ENCODE measurements at regions not wholly inside any gene's neighbourhood (a gene's known extent, or its start where the extent isn't known, plus 50 kb on each side); places are given as distances from the start of the nearest gene placed in this dataset.
"Not testable (repeated sequence)": the region's sequence is repeated elsewhere in the genome, so short reads cannot be mapped to it uniquely, and the experiment has no call there.

GRCh38 chr19:31525610-31526147 is 176.4 kb upstream of the TSHZ3 start:
- no peak for DNase-seq (ENCODE audit: extremely low read depth in 1 of 2, low read depth in 1 of 2)

DNA sequence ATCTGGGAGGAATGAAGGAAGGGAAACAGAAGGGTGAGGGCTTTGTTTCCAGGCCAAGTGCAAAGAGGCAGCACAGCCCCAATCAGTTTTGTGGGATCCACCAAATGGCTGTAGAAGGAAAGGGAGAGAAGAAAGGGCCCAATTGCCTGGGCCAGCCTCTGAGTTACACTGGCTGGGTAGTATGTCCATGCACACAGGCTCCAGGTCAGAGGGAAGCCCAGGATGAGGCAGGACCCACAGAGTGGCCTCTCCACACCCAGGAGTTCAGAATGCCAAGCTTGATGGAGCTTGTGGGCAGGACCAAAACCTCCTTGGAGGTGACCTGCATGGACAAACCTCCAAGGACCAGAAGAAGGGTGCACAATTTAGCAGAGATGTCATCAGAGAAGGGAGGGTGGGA is 178.2 kb upstream of the TSHZ3 start:
- DNase-seq (ENCODE audit: extremely low read depth in 1 of 2, low read depth in 1 of 2) = no peak

GRCh38 chr19:31528261-31528660 is 179.0 kb upstream of the TSHZ3 start:
- DNase-seq (ENCODE audit: extremely low read depth in 1 of 2, low read depth in 1 of 2) = no peak

DNA sequence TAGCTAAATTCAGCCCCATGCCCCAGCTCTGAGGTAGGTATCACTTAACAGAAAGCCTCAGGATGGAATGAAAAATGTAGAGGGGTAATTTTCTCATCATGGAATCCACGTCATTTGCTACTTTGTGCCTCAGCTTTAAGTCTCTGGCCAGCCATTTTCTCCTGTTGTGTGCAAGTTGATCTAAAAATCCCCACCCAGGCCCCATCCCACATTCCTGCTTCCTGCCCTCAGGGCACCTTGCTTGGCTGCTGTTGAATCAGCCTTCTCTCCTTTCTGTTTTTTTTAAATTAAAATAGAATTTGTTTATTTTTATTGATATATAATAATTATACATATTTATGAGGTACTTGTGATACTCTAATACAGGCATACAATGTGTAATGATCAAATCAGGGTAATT is 179.9 kb upstream of the TSHZ3 start:
- no peak for DNase-seq (ENCODE audit: extremely low read depth in 1 of 2, low read depth in 1 of 2)

GRCh38 chr19:31530781-31531180 is 181.5 kb upstream of the TSHZ3 start:
- no peak for DNase-seq (ENCODE audit: extremely low read depth in 1 of 2, low read depth in 1 of 2)

DNA sequence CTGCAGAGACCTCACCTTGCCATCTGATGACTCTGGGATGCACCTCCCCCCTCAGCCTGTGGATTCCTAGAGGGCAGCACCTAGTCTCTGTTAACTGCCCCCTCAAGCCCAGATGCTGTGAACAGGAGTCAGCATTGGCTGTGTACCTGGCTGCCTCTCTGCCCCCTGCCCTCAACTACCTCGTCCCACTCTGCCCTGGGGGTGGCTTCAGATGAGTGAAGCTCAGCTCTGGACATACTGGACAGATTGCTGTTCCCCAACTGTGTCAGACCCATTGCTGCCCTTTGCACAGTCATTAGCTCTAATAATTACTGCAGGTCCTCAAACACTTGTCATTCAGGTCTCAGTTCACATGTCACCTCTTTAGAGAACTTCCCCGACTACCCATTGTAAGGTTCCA is 182.1 kb upstream of the TSHZ3 start:
- DNase-seq (ENCODE audit: extremely low read depth in 1 of 2, low read depth in 1 of 2) = no peak

- no peak for DNase-seq (ENCODE audit: extremely low read depth in 1 of 2, low read depth in 1 of 2)
Observed at GRCh38 chr19:31532034-31532433, 182.8 kb upstream of the TSHZ3 start.

DNA sequence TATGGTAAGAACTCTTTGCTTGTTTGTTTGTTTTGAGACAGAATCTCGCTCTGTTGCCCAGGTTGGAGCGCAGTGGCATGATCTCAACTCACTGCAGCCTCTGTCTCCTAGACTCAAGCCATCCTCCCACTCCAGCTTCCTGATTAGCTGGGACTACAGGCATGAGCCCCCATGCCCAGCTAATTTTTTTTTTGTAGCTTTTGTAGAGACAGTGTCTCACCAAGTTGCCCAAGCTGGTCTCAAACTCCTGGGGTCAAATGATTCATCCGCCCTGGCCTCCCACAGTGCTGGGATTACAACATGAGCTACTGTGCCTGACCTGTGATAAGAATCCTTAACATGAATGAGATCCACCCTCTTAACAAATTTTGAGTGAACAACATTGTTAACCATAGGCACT is 183.9 kb upstream of the TSHZ3 start:
- no peak for DNase-seq (ENCODE audit: extremely low read depth in 1 of 2, low read depth in 1 of 2)

- no peak for DNase-seq (ENCODE audit: extremely low read depth in 1 of 2, low read depth in 1 of 2)
Observed at GRCh38 chr19:31534231-31534630, 185.0 kb upstream of the TSHZ3 start.

DNA sequence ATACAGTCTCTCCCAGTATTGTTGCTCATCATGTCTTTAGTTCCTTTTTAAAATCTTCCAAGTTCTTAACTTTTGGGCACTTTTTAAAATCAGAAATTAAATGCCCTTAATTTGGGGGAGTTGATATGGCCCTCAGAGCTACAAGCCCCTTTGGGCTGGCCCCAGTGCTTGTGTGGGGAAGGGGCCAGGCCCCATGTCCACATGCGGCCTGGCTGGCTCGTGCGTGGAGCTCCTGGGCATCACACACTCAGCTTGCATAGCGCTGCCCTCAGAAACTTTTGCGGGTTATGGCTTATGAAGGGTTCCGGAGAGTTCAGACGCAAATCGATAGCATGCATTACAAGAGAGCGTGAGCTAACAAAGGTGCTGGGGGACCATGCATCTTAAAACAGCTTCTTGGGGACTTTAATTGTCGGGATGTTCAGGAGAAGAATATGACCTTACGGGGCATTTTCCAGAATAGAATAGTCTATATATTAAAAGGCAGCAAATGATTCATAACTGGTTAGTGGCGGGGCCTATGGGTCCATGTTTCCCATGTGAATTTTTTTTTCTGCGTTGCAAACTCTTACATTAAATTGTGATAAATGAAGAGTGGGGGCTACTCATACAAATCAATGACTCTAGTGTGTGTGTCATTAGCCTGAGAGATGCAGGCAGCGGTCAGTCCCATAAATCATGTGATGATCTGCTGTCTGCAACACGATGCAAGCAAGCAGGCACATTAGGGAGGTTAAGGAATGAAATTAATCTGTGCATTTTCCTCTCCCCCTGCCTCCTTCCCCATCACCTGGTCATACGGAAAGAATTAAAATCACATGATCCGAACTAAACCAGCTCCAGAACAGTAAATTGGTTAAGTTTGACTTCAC is 185.8 kb upstream of the TSHZ3 start:
- no peak for DNase-seq (ENCODE audit: extremely low read depth in 1 of 2, low read depth in 1 of 2)

DNA sequence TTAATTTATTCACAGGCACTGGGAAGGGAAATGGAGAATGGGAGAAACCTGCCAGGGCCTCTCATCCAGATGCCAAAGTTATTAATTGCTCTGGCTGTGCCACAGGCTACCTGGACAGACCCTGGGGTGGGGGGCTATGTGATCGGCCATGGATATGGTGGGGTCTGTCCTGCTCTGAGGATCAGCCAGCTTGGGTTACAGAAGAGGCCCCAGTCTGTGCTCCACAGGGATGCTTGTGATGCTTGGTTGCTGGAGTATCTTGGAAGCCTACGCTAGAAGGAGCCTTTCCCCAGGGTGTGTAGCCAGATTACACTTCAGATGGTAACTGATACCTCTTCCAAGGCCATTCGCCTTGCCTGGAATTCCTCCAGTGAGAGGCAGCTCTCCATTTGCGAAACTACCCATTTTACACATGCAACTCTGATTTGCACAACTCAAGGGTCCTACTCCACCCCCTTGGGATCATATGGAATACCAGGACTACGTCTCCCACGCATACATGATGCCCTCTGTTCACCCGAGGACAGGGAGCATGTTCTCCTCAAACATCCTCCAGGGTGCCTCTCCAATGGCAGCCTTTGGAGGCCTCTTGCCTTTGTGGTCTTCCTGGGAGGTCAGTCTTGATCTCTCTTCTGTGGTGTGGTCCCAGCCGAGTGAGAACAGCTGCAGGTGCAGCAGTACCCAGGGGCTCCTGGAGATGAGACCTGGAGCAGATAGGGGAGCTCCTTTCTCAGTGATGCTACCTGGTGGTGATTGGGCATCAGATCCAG is 186.6 kb upstream of the TSHZ3 start:
- DNase-seq (ENCODE audit: extremely low read depth in 1 of 2, low read depth in 1 of 2) = no peak

DNA sequence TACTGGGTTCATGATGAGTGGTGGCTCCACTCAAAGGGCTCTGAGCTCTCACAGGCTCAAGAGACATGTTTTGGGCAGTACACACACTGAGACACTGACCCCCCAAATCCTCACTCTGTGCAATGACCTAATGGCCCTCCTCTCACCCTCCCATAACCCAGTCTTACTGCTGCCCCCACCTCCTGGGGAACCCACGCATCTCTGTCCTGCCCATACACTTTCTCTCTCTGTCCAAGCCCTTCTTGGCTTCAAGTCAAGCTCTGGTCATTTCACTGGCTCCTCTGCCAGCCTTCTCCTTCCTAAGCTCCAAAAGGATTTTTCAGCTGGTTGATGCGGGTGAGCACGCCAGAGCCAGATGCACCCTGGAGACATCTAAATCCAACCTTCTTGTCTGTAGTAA is 187.9 kb upstream of the TSHZ3 start:
- DNase-seq (ENCODE audit: extremely low read depth in 1 of 2, low read depth in 1 of 2) = no peak

DNA sequence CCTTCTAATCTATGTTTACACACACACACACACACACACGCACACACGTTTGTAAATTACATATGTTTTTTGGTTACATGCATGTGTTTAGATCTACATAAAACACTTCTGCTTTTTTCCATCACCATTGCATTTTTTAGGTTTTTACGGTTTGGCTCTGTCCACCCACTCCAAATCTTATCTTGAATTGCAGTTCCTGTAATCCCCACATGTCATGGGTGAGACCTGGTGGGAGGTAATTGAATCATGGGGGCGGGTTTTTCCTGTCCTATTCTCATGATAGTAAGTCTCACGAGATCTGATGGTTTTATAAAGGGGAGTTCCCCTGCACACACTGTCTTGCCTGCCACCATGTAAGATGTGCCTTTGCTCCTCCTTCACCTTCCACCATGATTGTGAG is 188.7 kb upstream of the TSHZ3 start:
- not testable (repeated sequence) for DNase-seq (ENCODE audit: extremely low read depth in 1 of 2, low read depth in 1 of 2)

DNA sequence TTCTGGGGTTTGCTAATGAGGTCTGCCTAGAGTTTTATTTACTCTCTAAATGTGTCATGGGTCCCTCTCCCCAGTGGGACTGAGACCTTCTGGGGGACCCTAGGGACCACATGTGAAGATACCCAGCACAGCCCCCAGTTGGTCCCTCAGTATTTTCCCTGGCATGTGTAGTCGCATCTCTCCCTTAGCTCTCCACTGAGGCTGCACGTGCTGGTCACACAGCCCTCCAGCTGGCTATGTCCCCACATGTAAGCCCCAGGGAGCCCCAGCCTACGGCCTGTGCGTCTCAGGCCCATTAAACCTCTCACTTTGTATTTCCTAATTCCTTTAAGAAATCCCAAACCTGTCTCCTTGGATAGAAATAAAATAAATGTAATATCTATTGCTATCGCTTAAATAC is 189.6 kb upstream of the TSHZ3 start:
- DNase-seq (ENCODE audit: extremely low read depth in 1 of 2, low read depth in 1 of 2) = no peak

DNA sequence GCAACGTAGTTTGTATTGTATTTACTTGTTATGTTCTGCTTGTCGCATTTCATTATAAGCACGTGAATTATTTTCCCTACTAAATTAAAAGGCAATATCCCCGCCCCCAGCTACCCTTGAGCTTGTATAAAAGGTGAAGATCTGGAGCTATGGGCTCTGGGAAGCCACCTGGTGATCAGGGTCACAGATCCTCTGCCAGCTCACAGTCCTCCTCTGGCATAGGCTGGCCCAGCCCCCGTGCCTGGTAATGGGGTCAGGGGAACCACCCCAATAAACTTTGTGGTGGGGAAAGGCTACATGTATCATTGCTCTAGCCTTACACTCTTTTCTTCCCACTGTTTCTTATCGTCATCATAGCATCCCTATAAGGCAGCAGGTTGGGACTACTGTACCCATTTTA is 190.2 kb upstream of the TSHZ3 start:
- DNase-seq (ENCODE audit: extremely low read depth in 1 of 2, low read depth in 1 of 2) = no peak

- DNase-seq (ENCODE audit: extremely low read depth in 1 of 2, low read depth in 1 of 2) = no peak
Observed at GRCh38 chr19:31541396-31541795, 192.2 kb upstream of the TSHZ3 start.

DNA sequence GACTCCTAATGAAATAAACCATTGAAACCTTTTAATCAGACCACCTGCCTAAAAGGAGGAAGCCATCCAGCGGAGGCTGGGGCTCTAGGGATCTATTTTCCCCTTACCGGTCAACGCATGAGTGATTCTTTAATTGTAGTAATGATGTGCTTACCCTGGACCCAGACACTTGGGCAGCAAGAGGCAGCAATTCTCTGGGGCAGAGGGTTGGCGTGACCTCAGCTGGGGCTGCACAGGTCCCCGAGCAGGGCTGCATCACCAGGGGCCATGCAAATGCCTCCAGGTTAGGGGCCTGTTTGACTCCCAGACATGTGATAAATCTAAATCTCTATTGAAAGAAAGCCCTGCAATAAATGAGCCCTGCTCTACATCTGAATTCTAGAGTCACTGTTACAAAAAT is 194.2 kb upstream of the TSHZ3 start:
- DNase-seq (ENCODE audit: extremely low read depth in 1 of 2, low read depth in 1 of 2) = no peak

- no peak for DNase-seq (ENCODE audit: extremely low read depth in 1 of 2, low read depth in 1 of 2)
Observed at GRCh38 chr19:31545777-31546176, 196.5 kb upstream of the TSHZ3 start.

GRCh38 chr19:31546205-31546960 is 197.1 kb upstream of the TSHZ3 start:
- no peak for DNase-seq (ENCODE audit: extremely low read depth in 1 of 2, low read depth in 1 of 2)

GRCh38 chr19:31548941-31549340 is 199.7 kb upstream of the TSHZ3 start:
- DNase-seq (ENCODE audit: extremely low read depth in 1 of 2, low read depth in 1 of 2) = no peak

DNA sequence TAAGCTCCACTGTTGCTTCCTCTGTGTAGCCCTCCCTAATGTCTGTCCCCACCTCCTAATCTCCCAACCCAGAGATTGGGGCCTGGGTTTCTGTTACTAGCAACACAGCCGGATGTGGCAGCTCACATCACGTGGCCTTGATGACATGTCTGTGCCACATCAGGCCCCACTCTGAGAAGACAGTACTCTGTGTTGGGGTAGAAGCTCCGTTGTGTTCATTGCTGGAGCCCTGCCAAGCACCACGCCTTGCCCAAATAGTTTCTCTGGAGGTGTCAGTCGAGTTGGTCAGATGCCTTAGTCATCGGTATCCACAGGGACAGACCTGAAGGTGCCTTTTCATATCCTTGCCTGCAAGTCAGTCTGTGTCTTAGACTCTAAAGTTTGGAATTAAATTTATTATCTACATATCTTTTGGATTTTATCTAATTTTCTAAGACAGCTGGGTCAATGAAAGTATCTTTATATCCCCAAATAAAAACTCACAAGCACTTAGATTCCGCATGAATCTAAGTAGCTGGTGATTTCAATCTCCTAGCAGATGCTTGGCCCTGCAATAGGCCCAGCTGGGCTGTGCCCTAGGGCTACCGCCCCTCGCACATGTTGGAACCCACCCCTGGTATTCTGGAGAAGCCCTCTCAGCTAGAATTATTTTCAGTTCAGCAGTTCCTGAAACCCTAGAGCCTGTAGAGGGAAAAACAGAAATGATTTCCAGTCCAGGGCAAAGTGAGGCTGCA is 204.0 kb upstream of the TSHZ3 start:
- no peak for DNase-seq (ENCODE audit: extremely low read depth in 1 of 2, low read depth in 1 of 2)

Measured in activated CD8-positive, alpha-beta memory T cell treated with anti-CD3 and anti-CD28 coated beads for 1 hour (primary cell).